Suprapubic skin (tissue), 4 donors: ENCODE measurements at regions not wholly inside any gene's neighbourhood (a gene's known extent, or its start where the extent isn't known, plus 50 kb on each side); places are given as distances from the start of the nearest gene placed in this dataset.

ENCODE experiments used
- CTCF ChIP-seq, 2 donors: fragments of 200-600 bp in 1 of 2; fragments of 450-650 bp in 1 of 2; sonication (generic) in 1 of 2; IDR thresholded peaks; one replicate each; pipeline ENCODE4 v1.5.1; 2016 to 2019; ENCODE audit warnings: antibody characterized with exemption in 2 of 2, mild to moderate bottlenecking in 1 of 2, moderate library complexity in 1 of 2
- EP300 ChIP-seq: sonication (generic); formaldehyde crosslinking; IDR thresholded peaks from one replicate; pipeline ENCODE4 v1.6.1; 2017; ENCODE audit warnings: antibody characterized with exemption
- POLR2A ChIP-seq, 2 donors: fragments of 450-650 bp; IDR thresholded peaks; one replicate each; pipeline ENCODE4 v1.6.1; 2017; ENCODE audit warnings: antibody characterized with exemption in 2 of 2, mild to moderate bottlenecking in 2 of 2, moderate library complexity in 2 of 2
- POLR2AphosphoS5 ChIP-seq, 3 donors: sonication (generic); formaldehyde crosslinking; IDR thresholded peaks; one replicate each; pipeline ENCODE4 v1.6.1; 2017; ENCODE audit warnings: antibody characterized with exemption in 3 of 3

GRCh38 chrX:125170459-125170858 is 149.2 kb upstream of the TEX13C start:
- TF ChIP-seq CTCF (IDR thresholded peaks at IDR 0.05) (no peak), POLR2A (IDR thresholded peaks at IDR 0.05) (no peak), EP300 (no peak), POLR2AphosphoS5 (IDR thresholded peaks at IDR 0.05) (no peak)
